Fibroblast of skin of left quadriceps (primary cell): ENCODE measurements at regions not wholly inside any gene's neighbourhood (a gene's known extent, or its start where the extent isn't known, plus 50 kb on each side); places are given as distances from the start of the nearest gene placed in this dataset.
A peak's percentile ranks its signal among the peaks of the same experiment; 100 is the strongest.

Experiments used
- DNase-seq, 2 experiments: peaks; one replicate each; pipeline ENCODE4 v3.0.0-alpha.2; 2013; ENCODE audit warnings: low read depth in 2 of 2

DNA sequence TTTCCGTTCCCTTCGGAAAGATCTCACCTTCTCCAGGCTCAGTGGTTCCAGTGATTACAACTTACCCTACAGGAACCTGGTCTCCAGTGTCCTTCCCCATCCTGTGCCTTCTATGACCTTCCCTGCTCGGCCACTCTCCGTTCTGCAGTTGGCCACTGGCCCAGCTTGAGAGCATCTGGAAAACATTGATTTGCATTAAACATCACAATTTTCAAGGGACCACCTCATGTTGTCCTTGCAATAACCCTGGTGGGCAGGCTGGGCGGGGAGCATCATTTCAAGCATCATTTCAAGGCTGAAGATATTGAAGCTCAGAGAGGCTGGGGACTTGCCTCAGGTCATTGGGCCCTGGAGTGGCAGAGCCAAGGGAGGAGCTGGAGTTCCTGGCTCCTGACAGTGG lies 177.4 kb downstream of the SEC61B start:
- no peak for DNase-seq

DNA sequence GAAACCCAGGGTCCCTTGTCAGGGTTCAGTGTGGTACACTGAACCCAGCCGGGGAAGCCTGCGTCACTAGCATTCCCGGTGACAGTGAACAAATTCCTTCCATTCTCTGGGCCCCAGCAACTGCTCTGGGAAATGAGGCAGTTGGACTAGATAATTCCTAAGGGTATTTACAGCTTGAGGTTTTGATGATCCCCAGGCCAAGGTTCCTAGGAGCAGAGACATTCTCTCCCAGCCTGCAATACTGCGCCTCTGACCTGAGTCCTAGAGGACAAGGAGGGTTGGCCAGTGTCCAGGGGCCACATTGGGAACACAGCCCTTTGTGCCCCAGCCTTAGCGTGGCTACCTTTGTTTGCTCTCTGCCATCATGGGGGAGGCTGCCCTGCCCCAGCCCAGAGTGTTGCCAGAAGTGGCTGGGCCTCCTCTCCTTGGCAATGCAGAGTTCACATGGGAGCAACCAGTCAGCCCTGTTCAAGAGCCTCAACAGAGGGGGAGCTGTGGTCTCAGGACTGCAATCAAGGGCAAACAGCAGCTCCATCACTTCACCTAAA lies 178.2 kb downstream of the SEC61B start:
- no peak for DNase-seq

DNA sequence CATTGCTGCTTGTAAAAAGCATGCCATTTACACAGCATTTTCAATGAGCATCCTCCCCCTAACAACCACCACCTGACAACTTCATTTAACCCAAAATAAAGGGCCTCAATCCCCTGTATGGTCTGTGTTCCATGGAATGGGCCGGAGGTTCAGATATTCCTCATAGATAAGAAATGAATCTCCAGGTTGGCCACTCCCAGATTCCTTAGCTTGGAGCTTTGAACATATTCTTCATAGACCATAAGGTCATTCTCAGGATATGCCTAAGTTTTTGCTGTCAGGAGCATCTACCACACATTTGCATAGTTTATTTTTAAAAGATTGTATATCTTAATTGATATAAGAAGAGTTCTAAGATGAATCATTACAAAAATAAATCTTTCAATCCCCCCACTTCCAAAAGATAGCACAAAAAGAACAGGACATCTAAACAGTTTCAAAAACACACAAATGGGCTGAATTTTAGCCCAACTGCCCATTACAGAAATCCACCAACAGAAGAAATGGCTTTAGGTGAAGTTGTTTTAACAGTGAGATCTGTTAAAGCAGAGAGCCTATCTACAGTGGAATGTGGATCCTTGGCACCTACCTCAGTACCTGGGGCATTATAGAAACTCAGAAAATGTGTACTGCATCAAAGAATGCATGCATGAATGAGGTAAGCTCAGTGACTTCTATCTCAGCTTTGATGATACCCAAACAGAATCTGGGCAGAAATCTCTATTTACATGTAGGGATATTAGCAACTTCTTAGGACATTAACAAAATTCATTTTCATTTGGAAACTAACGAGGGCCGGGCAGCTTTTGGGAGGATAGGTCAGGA lies 179.8 kb downstream of the SEC61B start:
- no peak for DNase-seq

DNA sequence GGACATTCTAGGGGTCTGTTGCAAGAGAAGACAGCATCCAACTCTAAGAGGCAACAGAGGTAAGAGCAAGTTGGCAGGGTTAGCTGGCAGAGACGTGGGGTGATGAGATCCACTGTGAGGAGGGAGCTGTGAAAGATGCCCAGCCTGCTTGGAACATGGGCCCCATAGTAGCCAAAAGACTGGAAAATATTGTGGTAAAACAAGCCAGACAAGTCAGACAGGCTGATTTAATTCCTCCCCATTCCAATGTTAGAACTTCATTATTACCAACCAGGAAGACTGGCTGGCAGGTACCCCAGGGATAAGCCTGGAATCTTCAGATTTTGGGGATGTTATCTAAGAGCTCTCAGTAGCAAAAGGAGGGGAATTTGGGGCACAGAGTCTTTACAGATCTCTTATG lies 181.3 kb downstream of the SEC61B start:
- DNase-seq, result no peak

DNA sequence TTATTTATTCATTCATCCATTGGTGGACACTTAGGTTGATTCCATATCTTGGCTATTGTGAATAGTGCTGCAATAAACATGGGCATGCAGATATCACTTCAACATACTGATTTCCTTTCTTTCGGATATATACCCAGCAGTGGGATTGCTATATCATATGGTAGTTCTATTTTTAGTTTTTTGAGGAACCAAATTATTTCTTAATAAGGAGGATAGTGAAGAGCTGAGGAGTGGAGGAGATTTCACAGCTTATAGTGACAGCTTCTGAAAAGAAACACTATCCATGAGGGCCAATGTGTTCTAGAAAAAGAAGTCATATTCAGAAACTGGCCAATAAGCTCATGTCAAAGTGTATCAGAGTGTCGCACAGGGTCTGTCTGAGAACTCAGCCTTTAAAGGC lies 183.3 kb downstream of the SEC61B start:
- DNase-seq, result no peak

DNA sequence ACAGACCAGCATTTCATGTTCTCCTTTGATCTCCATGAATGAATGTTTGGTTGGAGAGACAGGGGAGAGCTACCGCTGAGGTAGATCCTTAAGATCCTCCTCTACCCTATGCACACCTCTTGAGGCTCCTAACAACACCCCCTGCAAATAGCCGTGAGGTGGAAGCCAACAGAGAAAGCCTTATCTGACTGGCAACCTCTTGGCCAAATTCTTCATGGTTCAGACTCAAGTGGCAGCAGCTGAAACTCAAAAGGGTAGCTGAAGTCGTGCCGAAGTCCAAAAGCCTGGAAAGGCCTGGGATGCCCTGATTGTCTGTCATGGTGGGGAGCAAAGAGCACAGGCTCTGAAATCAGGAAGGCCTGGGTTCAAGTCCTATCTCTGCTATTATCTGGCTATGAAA lies 184.9 kb downstream of the SEC61B start:
- DNase-seq, result no peak

DNA sequence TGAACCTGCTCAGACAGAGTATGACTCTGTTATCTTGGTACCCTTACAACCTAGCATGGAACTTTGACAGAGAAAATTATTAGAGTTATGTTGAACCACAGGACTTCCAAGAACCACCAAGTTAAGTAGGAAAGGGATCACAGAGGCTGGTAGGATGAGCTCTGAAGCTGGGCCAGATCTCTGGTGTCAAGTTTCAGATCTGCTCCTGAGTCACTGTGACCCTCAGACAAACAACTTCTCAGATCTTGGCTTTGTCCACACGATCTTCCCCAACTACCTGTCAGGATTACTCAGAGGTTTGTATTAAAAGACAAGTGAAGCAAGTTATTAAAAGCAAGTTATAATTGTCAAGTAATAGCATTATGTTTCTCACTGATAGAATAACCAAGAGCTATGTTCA lies 189.0 kb downstream of the SEC61B start:
- DNase-seq, result no peak

DNA sequence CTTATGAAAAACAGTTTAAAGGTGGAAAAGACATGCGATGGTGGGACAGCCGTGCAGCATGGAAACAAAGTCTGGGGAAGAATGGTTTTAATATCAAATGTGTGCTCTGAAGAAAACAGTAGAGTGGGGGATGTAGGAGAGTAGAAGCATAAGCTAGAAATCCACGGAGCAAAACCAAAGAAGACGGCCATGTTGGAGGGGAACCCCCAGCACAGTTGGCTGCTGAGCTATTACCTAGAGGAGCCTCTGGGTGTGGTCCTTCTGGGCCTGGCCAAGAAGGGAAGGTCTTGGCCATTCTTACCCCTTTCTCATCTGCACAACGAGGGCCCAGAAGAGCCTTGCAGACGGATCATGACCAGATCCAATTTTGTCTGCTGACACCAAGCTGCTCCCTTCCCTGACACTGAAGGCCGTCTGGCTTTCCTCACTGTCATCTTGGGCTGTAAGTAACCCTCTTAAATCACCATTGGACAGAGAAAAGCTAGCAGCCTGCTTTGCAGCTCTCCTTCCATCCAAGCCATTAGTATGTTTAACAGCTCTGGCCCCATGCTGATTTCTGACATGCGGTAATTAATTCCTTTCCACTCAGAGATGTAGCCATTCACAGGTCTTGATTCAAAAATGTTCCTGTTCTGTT lies 189.5 kb downstream of the SEC61B start:
- no peak for DNase-seq

DNA sequence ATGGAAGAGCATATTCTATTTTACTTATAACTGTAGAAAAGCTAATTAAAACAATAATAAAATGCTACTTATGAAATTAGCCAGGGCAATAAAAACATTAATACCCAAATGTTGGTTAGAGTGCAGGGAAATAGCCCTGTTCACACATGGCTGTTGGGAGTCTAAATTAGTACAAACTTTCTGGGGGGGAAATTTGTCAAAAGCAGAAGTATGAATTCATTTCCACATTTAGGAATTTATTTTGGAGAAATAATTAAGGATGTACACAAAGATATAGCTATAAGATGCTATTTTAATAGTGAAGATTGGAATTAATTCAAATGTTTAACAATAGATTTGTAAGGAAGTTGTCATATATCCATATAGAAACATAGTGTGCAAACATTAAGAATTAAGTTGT lies 190.5 kb downstream of the SEC61B start:
- DNase-seq, result no peak

DNA sequence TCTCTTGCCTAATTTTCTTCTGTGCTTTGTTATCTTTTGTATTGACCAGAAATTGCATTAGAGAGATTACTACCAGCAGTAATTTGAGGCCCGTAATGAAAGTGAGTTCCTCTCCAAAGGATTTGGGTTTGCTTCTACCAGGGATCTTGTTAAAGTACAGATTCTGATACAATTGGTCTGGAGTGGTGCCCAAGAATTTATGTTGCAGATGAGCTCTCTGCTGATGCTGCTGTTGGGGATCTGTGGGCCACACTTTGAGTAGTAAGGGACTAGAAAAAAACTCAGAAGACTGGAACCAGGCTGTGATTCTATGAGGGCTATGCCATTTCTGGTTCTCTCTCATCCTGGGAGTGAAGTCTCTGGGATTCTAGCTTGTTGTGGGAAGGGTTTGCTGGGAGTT lies 192.2 kb downstream of the SEC61B start:
- DNase-seq, result peak in 1 of 2 experiments; percentile 49

DNA sequence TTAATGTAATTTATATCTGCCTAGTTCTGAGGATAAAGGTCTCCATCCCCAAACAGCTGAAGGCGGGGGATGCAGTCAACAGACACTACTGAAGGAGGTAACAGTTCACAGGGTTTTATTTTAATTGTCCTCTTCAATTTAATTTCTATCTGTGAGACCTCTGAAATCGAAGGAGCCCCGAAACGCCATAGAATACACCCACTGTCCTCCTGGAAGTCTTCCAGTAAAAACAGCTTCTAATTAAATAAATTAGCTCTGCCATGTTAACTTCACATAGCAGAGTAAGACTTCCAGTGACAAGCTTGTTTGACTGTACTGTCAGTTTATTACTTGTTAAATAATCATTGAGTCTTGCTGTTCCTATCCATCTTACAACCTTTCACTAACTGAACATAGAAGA lies 193.5 kb downstream of the SEC61B start:
- no peak for DNase-seq

DNA sequence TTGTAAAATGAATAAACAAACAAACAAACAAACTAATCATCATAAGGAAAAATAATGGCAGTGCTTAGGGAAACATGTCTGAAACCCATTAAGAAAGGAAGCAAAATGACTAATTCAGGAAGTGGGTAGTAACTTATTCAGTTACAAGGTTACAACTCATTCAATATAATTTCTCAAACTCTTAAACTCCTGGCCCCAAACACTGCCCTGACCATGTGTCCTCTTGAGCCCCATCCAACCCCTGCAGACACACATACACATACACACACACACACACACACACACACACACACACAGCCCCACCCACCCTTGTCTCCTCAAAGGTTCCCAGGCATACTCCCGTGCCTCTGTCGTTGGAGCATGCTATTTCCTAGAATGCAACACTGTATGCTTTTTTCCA lies 193.9 kb downstream of the SEC61B start:
- no peak for DNase-seq

DNA sequence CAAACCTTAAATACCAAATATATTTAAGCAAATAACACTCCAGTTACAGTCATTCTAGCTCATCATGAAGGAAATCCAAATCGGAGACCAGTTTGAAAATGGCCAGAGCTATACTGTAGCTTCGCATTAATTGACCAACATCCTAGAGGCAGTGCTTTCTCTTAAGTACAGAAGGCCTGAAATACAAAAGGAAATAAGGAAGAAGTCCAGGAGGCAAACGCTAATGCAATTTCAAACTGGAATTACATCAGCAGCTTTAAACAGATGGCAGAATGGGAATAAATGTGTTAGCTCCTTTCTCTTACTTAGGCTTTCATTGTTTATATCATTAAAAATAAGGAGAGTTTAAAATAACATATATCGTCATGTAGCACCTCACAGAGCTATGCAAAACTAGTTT lies 197.0 kb downstream of the SEC61B start:
- DNase-seq, result peak in 1 of 2 experiments; percentile 55

DNA sequence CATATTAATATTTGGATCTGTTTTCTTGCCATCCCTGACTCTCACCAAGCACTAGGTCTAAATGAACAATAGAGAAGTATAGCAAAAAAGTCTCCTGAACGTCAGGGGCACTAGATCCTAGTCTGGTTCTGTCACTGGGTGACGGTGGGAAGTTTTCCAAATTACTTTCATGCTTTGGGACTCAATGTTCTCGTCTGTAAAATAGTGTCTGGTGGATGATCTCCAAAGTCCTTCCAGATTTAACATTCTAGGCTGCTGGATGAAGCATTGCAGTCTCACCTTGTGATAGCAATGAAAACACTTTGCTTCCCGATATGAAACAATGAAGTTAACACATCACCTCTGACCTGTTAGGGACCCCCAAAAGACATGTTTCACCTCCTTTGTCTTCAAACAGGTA lies 199.3 kb downstream of the SEC61B start:
- DNase-seq, result no peak

DNA sequence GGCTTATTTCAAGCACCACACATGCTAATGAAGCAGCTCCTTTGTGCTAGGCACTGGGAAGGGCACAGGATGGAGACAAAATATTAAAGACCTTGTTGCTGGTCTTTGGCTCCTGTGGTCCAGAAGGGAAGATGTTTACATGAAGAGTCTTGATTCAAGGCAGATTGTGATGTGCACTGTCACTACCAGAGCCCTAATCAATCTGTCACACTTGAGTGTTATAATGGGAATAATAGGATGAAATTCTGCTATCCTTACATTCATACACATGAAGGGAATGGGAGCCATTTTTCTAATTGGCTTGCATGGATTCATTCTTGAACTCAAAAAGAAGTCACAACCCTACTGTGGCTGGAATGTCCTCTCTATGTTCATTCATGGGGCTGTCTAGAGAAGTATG lies 203.0 kb downstream of the SEC61B start:
- DNase-seq, result no peak

DNA sequence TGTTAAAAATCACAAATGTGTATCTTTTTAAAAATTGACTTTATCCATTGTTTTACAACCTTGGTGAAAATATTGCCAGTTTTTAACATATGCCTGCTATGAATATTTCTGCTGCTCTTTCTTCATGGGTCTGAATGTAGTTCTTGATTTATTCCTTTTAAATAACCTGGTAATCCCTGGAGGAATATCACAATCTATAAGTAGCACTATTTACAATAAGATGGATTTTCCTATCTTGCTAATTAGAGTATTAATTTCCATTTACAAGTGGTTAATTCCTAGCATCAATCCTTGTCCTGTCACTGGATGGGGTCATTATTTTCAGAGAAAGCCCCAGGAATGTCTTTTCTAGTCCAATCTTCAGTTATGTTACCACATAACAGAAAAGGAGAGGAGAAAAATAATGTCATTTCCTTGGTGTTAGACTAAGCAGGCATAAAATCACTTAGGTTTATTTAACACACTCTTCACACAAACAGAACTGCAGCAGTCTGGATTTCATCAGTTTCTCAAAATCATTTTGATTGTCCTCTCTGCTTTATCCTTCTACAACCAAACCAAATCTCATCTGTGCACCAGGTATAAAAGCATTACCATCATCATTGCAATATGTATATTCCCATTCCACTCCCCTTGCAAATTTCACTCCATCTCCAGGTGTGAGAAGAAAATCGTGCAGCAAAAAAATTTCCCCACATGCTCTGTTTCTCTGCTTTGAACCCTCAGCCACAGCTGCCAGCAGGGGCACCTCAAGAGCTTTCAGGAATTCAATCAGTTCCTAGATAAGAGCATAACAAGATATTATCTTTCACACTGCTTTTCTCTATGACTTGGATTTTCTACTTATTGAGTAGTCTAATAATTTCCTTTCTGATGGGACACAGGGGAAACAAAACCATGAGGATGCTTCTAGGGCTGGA lies 204.1 kb downstream of the SEC61B start:
- no peak for DNase-seq

DNA sequence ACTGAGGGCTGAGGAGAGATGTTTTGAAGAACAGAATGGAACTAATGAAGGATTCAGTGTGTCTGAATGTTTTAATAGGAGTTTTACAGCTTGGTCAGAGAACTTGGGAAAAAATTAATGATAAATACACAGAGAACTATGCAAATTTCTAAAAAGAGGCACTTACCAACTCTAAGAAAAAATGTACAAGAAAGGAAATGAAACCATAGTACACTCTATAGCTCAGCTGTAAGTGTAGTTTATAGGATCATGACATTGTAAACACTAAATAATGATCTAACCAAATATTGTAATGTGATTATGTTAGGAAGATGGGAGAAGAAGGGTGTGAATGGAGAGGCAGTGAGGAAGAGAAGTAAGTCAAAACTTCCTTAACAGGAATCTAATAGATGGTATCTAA lies 205.2 kb downstream of the SEC61B start:
- no peak for DNase-seq

DNA sequence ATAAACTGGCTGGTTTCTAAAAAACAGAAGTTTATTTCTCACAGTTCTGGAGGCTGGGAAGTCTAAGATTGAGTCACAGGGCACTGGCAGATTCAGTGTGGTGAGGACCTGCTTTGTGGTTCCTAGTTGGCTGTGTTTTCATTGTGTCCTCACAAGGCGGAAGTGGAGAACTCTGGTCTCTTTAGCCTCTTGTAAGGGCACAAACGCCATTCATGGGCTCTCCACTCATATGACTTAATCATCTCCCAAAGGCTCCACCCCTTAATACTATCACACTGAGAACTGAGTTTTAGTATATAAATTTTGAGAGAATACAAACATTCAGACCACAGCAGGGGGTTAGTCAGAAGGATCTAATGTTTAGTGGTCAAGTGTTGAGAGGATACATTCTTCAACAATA lies 208.2 kb downstream of the SEC61B start:
- DNase-seq, result no peak

DNA sequence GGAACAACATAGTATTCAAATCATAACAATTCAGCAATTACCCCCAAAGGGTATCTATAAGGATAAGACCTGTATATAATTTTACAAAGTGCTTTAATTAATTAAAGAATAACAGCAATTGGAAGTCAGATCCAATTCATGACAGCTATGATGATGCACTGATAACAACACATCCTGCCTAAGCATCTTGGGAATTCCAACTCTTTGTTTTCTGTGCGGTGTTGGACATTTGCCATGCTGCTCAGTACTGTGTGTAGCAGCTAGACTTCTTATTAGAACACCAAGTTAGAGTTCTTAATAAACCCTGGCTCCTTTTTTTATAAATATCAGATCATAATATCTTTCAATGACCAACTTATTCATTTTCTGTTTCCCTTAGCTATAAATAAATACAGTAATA lies 209.0 kb downstream of the SEC61B start:
- DNase-seq, result no peak

DNA sequence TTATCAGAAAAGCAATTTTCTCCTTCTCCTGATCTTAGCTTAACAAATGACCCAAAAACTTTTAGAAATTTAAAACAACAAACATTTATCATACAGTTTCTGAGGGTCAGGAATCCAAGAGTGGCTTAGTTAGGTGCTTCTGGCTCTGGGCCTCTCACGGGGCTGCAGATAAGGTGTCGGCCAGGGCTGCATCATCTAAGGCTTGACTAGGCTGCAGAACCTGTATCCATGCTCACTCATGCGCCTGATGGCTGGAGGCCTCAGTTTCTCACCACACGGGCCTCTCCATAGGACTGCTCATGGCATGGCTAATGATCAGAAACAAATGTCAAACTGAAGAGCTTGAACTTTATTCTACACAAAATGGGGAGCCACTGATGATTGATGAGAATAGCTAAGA lies 210.0 kb downstream of the SEC61B start:
- DNase-seq, result no peak

DNA sequence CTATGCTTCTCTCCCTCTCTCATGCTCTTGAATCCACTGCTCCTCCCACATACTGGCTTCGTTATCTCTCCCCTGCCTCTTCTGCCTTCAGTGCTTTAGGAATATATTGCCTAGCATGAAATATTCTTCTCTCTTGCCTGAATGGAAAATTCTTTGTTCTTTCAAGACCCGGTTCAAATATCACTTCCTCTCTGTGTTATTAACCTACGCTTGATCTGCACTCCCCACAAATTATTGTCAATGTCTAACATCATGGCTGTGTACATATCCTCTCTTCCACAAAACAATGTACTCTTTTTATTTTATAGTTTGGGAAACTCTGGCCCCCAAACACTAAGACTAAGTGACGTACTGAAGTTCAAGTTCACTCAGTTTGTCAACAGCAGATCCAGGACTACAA lies 211.0 kb downstream of the SEC61B start:
- no peak for DNase-seq

DNA sequence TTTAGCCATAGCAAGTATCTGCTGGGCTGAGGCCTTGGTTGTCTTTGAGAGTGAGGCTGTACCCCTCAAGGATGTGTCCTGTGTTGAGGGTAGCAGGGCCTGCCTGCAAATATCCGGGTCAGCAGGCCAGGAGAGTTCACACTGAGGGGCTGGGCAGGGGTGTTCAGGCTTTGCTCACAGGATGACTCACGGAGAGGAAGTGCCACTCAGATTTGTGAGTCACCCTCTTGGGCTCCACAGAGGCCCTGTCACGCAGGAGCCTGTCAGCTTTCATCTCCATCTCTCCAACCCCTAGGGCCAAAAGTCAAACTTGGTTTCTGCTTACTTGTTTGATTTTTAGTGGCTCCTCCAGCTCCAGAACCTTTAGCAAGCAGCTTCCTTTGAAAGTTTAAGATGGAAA lies 211.5 kb downstream of the SEC61B start:
- peak; percentile 52 to 54 for DNase-seq
